Stimulated activated CD8-positive, alpha-beta memory T cell treated with anti-CD3 and anti-CD28 coated beads, Interleukin-12 subunit alpha, Interleukin-12 subunit beta, amount 100 ng/mL, for 24 hours (primary cell): ENCODE measurements at regions not wholly inside any gene's neighbourhood (a gene's known extent, or its start where the extent isn't known, plus 50 kb on each side); places are given as distances from the start of the nearest gene placed in this dataset.
"Not testable (repeated sequence)": the region's sequence is repeated elsewhere in the genome, so short reads cannot be mapped to it uniquely, and the experiment has no call there.

Experiments
- DNase-seq: peaks from one replicate; pipeline ENCODE4 v3.0.0-alpha.2; 2020; ENCODE audit errors: extremely low read depth

- DNase-seq, result no peak
Observed at GRCh38 chr22:48300877-48301276, 1526.8 kb downstream of the BRD1 start.

- no peak for DNase-seq
Observed at GRCh38 chr22:48299801-48300200, 1527.9 kb downstream of the BRD1 start.

DNA sequence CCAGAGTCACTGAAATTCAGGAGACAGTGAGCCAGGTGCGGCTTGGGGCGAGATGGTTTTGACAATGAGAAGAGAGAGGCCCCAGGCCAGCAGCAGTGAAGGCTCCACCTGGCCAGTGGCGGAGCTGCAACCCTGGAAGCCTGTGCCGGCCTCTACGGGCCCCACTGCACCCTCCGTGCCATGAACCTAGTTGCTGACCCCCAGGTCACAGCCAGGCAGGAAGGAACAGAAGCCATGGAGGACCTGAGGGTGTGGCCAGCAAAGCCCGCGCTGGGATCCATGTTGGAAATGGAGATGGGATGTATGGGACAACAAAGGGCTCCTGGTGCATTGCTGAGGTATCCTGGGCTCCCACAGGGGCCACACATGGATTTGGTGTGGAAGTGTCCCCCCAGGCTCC, 1528.5 kb downstream of the BRD1 start:
- DNase-seq, result no peak

DNA sequence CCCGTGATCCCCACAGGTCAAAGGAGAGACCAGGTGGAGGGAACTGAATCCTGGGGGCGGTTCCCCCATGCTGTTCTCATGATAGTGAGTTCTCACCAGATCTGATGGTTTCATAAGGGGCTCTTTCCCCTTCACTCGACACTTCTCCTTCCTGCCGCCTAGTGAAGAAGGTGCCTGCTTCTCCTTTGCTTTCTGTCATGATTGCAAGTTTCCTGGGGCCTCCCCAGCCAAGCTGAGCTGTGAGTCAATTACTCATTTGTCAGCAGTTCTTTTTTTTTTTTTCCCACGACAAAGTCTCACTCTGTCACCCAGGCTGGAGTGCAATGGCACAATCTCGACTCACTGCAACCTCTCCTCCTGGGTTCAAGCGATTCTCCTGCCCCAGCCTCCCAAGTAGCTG, 1530.4 kb downstream of the BRD1 start:
- DNase-seq, result no peak

DNA sequence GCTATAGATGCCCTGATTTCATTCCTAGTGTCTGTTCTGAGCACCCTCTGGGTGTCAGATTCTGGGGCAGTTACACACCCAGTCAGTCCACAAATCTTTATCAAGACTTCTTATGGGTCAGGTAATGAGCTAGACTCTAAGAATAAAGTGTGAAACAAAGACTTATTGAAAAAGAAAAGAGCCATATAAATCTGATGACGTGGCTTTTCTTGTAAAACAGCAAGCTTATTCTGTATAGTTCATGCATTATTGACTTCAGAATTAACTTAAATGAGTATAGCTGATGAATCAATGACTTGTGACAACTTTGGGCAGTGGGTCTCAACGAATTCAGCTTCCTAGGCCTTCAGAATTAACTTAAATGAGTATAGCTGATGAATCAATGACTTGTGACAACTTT, 1527.5 kb downstream of the TBC1D22A start:
- DNase-seq, result not testable (repeated sequence)

GRCh38 chr22:48288376-48288940, 1526.0 kb downstream of the TBC1D22A start:
- no peak for DNase-seq

GRCh38 chr22:48287031-48287430, 1524.6 kb downstream of the TBC1D22A start:
- DNase-seq, result no peak

DNA sequence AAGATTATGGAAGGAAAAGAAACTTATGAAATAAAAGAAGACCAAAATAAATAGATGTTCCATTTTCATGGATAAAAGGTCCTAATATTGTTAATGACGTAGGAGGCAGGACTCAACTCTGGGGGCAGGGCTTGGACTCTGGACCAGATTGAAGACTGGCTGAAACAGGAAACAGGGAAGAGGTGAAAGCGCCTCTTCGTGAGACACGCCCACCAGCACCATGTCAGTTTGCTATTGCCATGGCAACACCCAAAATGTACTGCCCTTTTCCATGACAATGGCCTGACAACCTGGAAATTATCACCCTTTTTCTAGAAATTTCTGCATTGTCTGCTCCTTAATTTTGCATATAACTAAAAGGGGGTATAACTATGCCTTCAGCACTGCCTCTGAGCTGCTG, 1522.2 kb downstream of the TBC1D22A start:
- DNase-seq, result no peak

GRCh38 chr22:48282804-48283203, 1520.4 kb downstream of the TBC1D22A start:
- DNase-seq, result no peak

DNA sequence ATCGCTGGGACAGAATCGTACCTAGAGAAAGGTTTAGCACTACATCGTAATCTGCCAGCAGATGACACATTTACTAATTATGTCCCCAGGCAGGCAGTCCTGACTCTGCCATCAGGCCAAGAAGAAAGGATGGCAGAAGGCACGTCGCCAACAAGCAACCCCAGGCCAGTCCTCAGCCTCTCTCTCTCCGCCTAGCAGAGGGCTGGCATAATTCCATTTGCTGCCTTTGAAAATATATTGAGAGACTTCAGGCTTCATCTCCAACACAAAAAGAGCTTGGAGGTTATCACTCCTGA, 1517.0 kb downstream of the TBC1D22A start:
- no peak for DNase-seq

GRCh38 chr22:48278620-48279460, 1516.4 kb downstream of the TBC1D22A start:
- no peak for DNase-seq

GRCh38 chr22:48277868-48278581, 1515.6 kb downstream of the TBC1D22A start:
- no peak for DNase-seq

- DNase-seq, result no peak
Observed at GRCh38 chr22:48276994-48277867, 1514.8 kb downstream of the TBC1D22A start.

DNA sequence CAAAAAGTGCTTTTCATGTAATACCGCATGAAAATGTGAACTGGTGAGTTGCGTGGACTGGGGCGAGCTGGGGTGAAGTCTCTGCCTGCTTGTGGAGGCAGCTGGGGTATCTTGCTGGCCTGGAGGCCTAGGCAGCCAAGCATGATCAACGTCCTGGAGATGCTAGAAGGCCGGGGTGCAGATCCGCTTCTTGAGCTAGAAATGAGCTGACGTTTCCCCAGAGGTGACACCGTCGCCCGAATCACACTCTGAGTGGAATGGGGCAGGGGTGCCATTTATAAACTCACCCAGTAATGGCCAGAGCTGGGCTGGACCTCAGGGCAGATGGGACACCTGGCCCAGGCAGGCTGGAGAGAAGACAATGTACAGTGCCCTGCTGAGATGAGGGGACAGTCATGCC, 1513.0 kb downstream of the TBC1D22A start:
- DNase-seq, result no peak

- no peak for DNase-seq
Observed at GRCh38 chr22:48270731-48271130, 1508.3 kb downstream of the TBC1D22A start.

DNA sequence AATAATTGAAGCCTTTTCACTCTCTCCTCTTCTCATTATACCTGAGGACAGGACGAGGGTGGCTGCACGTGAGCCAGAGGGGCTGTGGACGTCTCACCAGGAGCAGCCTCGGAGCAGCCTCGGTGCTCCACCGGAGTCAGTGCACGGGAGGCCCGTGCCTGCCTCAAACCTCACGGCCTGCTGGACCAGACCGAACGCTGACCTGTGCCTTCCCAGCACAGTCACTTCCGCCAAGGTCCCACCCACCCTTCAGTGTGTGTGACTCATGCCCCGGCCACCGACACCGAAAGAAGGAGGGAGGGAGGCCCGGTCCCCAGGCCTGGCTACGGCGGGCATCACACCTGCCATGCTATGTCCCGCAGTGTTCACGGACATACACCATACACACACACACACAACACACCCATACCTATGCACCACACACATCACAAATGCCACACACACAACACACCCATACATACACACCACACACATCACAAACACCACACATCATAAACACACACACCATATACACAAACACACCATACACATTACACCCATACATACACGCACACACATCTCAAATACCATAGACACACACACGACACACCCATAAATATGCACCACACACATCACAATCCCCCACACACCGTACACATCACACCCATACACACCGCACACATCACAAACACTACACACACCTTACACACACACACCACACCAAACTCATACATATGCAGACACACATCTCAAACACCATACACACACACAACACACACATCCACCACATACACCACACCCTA, 1506.5 kb downstream of the TBC1D22A start:
- no peak for DNase-seq

- no peak for DNase-seq
Observed at GRCh38 chr22:48268293-48268692, 1505.8 kb downstream of the TBC1D22A start.

DNA sequence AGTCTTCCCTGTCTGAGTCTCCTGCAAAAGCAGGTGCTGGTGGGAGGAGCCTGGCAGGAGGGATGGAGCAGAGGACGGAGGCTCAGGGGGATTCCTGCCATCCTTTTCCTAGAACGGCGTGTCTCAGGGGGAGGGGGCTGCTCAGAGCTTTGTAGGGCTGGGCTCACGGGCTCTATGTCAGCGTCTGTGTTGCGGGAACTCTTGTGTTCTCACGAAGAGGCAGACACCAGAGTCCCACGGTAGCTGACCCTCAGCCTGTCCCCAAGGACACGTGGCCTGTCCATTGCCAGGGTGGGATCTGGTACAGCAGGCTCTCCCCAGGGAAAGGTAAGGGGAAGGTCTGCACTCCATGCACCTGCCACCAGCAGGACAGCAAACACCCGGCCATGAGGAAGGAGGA, 1505.2 kb downstream of the TBC1D22A start:
- DNase-seq, result no peak

DNA sequence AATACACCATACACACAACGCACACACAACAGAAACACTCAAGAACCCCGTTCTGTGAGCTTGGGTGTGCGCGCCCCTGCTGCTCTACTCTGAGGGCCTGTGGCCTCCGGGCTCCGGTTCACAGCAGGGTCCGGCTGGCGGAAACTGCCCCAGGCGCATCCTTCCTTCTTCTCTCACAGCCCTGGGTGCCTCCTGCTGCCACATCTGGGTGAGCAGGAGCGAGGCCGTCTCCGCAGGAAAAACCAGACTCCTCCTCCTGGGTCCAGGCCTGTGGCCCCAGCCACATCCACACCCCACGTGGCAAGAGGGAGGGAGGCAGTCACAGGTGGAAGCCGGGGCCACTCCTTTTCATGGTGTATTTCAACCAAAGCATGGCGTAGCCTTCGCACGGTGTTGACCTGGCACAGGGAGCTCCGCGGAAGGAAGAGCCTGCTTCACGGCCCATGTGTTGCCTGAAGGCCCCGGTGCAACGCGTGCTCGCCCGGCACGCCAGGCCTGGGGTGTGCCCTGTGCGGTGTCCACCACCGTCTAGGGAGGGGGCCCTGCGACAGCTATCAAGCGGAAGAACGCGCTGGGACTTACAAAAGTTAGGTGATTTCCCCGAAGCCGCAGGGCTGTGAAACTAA, 1502.7 kb downstream of the TBC1D22A start:
- no peak for DNase-seq

DNA sequence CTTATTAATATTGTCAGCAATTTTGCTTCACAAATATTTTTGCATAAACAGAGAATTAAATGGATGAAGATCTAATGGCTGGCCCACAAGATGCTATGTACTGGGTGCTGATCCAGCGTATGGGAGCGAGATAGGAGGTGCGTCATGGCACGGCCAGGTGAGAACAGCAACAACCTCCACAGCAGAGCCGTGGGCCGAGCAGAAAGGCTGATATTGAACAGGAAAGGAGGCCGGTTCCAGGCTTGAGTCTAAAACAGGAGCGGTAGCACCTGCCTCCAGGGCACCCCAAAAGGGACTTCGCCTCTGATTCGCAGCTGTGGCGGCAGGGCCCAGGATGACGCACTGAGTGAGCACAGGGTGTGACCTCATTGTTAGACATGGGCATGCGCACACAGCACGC, 1502.1 kb downstream of the TBC1D22A start:
- DNase-seq, result no peak

DNA sequence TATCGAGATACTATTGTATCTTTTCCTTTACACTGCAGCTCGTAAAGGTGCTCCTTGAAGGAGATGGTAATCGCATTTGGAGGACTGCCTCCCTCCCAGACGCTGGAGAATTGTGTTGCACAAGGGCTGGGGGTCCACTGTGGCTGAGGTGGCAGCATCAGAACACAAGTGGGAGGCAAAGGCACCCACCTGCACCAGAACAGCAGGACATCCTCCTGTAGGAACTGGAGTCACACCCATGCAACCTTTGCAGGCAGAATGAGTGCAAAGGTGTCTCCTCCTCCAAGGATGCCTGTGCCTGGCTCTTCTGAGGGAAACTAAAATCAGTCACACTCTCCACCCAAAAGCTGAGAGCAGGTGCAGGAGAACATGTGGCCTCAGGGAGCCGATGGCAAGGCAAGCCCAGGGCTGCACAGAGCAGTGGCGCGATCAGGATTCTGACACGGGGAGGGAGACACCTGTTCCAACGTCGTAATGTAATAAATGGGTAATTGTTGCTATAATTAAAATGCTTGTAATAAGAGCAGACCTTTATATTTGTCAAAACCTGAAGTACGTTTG, 1501.4 kb downstream of the TBC1D22A start:
- no peak for DNase-seq
